Erythroblast (primary cell): ENCODE measurements at regions not wholly inside any gene's neighbourhood (a gene's known extent, or its start where the extent isn't known, plus 50 kb on each side); places are given as distances from the start of the nearest gene placed in this dataset.

Source experiments
- GATA1 ChIP-seq: IDR thresholded peaks from 2 replicates; pipeline ENCODE4 v1.6.1; 2011; ENCODE audit warnings: low read depth, mild to moderate bottlenecking, control low read depth, low read length, moderate library complexity
- POLR2A ChIP-seq: IDR thresholded peaks from 2 replicates; pipeline ENCODE4 v1.6.1; 2011; ENCODE audit warnings: mild to moderate bottlenecking, low read length

DNA sequence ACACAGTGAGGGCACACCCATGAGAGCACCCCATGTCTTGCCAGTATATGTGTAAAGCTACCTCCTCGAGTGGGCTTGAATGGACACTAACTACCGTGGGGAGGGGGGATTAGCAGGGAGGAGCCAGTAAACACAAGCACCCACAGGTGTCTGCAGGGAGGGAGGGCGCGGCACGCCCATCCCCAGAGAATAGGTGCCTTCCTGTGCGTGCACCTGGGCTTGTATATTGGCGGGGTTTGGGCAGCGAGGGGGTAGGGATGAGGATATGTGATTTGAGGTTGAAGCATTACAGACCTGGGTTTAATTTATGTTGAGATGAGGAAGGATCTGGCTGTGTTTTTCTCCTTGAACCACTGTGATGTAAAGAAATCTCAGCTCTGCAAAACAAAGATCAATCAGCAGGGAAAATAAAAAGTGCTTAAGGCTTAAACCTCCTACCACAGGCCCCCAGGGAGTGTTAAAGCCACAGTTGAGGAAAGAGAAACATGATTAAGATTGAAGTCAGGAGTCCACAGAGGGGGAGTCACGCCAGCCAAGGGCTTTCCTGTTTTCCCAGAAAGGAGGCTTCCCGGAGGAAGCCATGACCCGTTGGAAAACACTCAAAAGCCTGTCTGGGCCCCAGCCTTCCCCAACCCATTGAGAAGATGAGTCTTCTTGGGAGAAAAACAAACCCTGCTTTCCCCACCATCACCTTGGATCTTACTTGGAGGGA lies 80.0 kb downstream of the CAMK2N1 start:
- TF ChIP-seq POLR2A (no peak), GATA1 (no peak)
